HG03066 (cell line): ENCODE measurements at regions not wholly inside any gene's neighbourhood (a gene's known extent, or its start where the extent isn't known, plus 50 kb on each side); places are given as distances from the start of the nearest gene placed in this dataset.

ENCODE experiments used
- ATAC-seq: cut with Tn5 transposase; IDR thresholded peaks from one replicate; pipeline ENCODE4 v1.9.1; 2021; ENCODE audit warnings: low read depth; ENCODE audit not compliant: unreplicated experiment

- ATAC-seq = no peak
Observed at GRCh38 chr5:6177926-6178325, 200.4 kb downstream of the MED10 start.

- no peak for ATAC-seq
Observed at GRCh38 chr5:6176102-6176693, 202.1 kb downstream of the MED10 start.

GRCh38 chr5:6175172-6175854 lies 203.0 kb downstream of the MED10 start:
- no peak for ATAC-seq

GRCh38 chr5:6169660-6170059 lies 208.7 kb downstream of the MED10 start:
- ATAC-seq = no peak

GRCh38 chr5:6166698-6167394 lies 211.5 kb downstream of the MED10 start:
- no peak for ATAC-seq

- ATAC-seq = no peak
Observed at GRCh38 chr5:6163913-6164312, 214.4 kb downstream of the MED10 start.

- ATAC-seq = no peak
Observed at GRCh38 chr5:6162175-6162574, 216.2 kb downstream of the MED10 start.

- no peak for ATAC-seq
Observed at GRCh38 chr5:6161257-6161656, 217.1 kb downstream of the MED10 start.

GRCh38 chr5:6159832-6160430 lies 218.4 kb downstream of the MED10 start:
- ATAC-seq = no peak

GRCh38 chr5:6158974-6159831 lies 219.1 kb downstream of the MED10 start:
- ATAC-seq = no peak

- ATAC-seq = no peak
Observed at GRCh38 chr5:6154216-6154615, 224.1 kb downstream of the MED10 start.

- ATAC-seq = no peak
Observed at GRCh38 chr5:6146271-6146670, 232.1 kb downstream of the MED10 start.

GRCh38 chr5:6145616-6146237 lies 232.6 kb downstream of the MED10 start:
- no peak for ATAC-seq

- ATAC-seq = no peak
Observed at GRCh38 chr5:6143523-6143922, 234.8 kb downstream of the MED10 start.

GRCh38 chr5:6142353-6142752 lies 236.0 kb downstream of the MED10 start:
- ATAC-seq = no peak

- no peak for ATAC-seq
Observed at GRCh38 chr5:6140219-6140618, 238.1 kb downstream of the MED10 start.

GRCh38 chr5:6135977-6136376 lies 242.4 kb downstream of the MED10 start:
- no peak for ATAC-seq

- ATAC-seq = no peak
Observed at GRCh38 chr5:6134281-6134680, 244.1 kb downstream of the MED10 start.

- no peak for ATAC-seq
Observed at GRCh38 chr5:6125781-6126180, 252.6 kb downstream of the MED10 start.

- no peak for ATAC-seq
Observed at GRCh38 chr5:6118691-6119090, 259.7 kb downstream of the MED10 start.
